Activated CD8-positive, alpha-beta memory T cell treated with anti-CD3 and anti-CD28 coated beads, Interleukin-2, amount 10 ng/mL, durations not matched to agents 7 days and 5 days (primary cell): ENCODE measurements at regions not wholly inside any gene's neighbourhood (a gene's known extent, or its start where the extent isn't known, plus 50 kb on each side); places are given as distances from the start of the nearest gene placed in this dataset.
A peak's percentile ranks its signal among the peaks of the same experiment; 100 is the strongest.

ENCODE experiments used
- ATAC-seq: fragments of 150-1000 bp; cut with Tn5 transposase; one replicate; pipeline ENCODE4 v1.10.0; 2021; ENCODE audit warnings: moderate library complexity
- CTCF ChIA-PET: fragments of 350-600 bp; sonication (Branson Sonifier 250); formaldehyde crosslinking; loops from one replicate; lab custom pipeline; 2021; ENCODE audit warnings: antibody characterized with exemption; lab: Charles Lee
- DNase-seq: peaks from one replicate; pipeline ENCODE4 v3.0.0-alpha.2; 2020
- H3K27ac Mint-ChIP-seq: one replicate; pipeline ENCODE4 v1.8.0; 2021; ENCODE audit warnings: mild to moderate bottlenecking, mixed read lengths
- H3K27me3 Mint-ChIP-seq: one replicate; pipeline ENCODE4 v1.8.0; 2021; ENCODE audit warnings: mixed read lengths
- H3K36me3 Mint-ChIP-seq: one replicate; pipeline ENCODE4 v1.8.0; 2021; ENCODE audit warnings: mild to moderate bottlenecking, mixed read lengths
- H3K4me1 Mint-ChIP-seq: one replicate; pipeline ENCODE4 v1.8.0; 2021; ENCODE audit warnings: mixed read lengths
- H3K4me3 Mint-ChIP-seq: one replicate; pipeline ENCODE4 v1.8.0; 2021; ENCODE audit warnings: mild to moderate bottlenecking, moderate library complexity, mixed read lengths
- H3K9me3 Mint-ChIP-seq: one replicate; pipeline ENCODE4 v1.8.0; 2022; ENCODE audit warnings: low read depth, mixed read lengths

- CTCF ChIA-PET: interaction anchor here (1.0 kb wide), 1 partner anchor 62 kb away, joined by 3 read pairs; no protein-coding TSS in a partner anchor
- H3K9me3 Mint-ChIP-seq: no peaks in the 10 kb centered on the region
Measured at GRCh38 chr13:24087605-24088225, 72.8 kb upstream of the SPATA13 start.

GRCh38 chr13:24090049-24090448 lies 70.5 kb upstream of the SPATA13 start:
- H3K4me1 Mint-ChIP-seq: no peaks in the 10 kb centered on the region
- H3K4me3 Mint-ChIP-seq: no peak overlapping the region
- ATAC-seq (no peak), DNase-seq (no peak)
- CTCF ChIA-PET: no interaction called here
- H3K27me3 Mint-ChIP-seq: peaks cover 18% of the 10 kb centered on the region
- no peaks in the 10 kb centered on the region for H3K36me3 Mint-ChIP-seq
- H3K9me3 Mint-ChIP-seq: no peaks in the 10 kb centered on the region
- H3K27ac Mint-ChIP-seq: no peak overlapping the region

More at GRCh38 chr13:24087605-24088225, 72.8 kb upstream of the SPATA13 start:
- no peak overlapping the region for H3K4me3 Mint-ChIP-seq
- H3K27ac Mint-ChIP-seq: no peak overlapping the region
- DNase-seq (no peak), ATAC-seq (no peak)
- H3K4me1 Mint-ChIP-seq: no peaks in the 10 kb centered on the region
- peaks cover 29% of the 10 kb centered on the region for H3K27me3 Mint-ChIP-seq
- H3K36me3 Mint-ChIP-seq: no peaks in the 10 kb centered on the region

- CTCF ChIA-PET: no interaction called here
- ATAC-seq: no peak
- H3K27ac Mint-ChIP-seq: no peak overlapping the region
- H3K9me3 Mint-ChIP-seq: no peaks in the 10 kb centered on the region
- H3K36me3 Mint-ChIP-seq: no peaks in the 10 kb centered on the region
- no peak overlapping the region for H3K4me3 Mint-ChIP-seq
- DNase-seq: no peak
- H3K27me3 Mint-ChIP-seq: peaks cover 13% of the 10 kb centered on the region
- peaks cover 2% of the 10 kb centered on the region for H3K4me1 Mint-ChIP-seq
Measured at GRCh38 chr13:24091080-24091479, 69.4 kb upstream of the SPATA13 start.

GRCh38 chr13:24092108-24092507 lies 68.4 kb upstream of the SPATA13 start:
- no peak overlapping the region for H3K27ac Mint-ChIP-seq
- ATAC-seq: no peak
- peaks cover 6% of the 10 kb centered on the region for H3K27me3 Mint-ChIP-seq
- H3K4me1 Mint-ChIP-seq: peaks cover 9% of the 10 kb centered on the region
- H3K9me3 Mint-ChIP-seq: no peaks in the 10 kb centered on the region
- H3K4me3 Mint-ChIP-seq: no peak overlapping the region
- CTCF ChIA-PET: no interaction called here
- no peak for DNase-seq
- no peaks in the 10 kb centered on the region for H3K36me3 Mint-ChIP-seq

GRCh38 chr13:24093047-24093446 lies 67.5 kb upstream of the SPATA13 start:
- Mint-ChIP-seq H3K27ac (no peak overlapping the region), H3K9me3 (no peaks in the 10 kb centered on the region), H3K4me1 (peaks cover 19% of the 10 kb centered on the region), H3K27me3 (peaks cover 3% of the 10 kb centered on the region), H3K36me3 (no peaks in the 10 kb centered on the region), H3K4me3 (no peak overlapping the region)
- no peak for ATAC-seq
- no peak for DNase-seq
- CTCF ChIA-PET: no interaction called here

GRCh38 chr13:24096659-24097058 lies 63.9 kb upstream of the SPATA13 start:
- Mint-ChIP-seq H3K9me3 (no peaks in the 10 kb centered on the region), H3K27ac (peak overlapping the region; percentile 82), H3K27me3 (peaks cover 20% of the 10 kb centered on the region), H3K4me1 (peaks cover 22% of the 10 kb centered on the region), H3K36me3 (no peaks in the 10 kb centered on the region), H3K4me3 (no peak overlapping the region)
- no peak for DNase-seq
- CTCF ChIA-PET: interaction anchor here (1.0 to 2.7 kb wide), 7 partner anchors 11 to 123 kb away, joined by 3 to 11 read pairs (median 4); partner anchors contain the start of gene SPATA13
- ATAC-seq: peak; percentile 10

- Mint-ChIP-seq H3K9me3 (no peaks in the 10 kb centered on the region), H3K4me3 (peak overlapping the region; percentile 17), H3K27me3 (peaks cover 24% of the 10 kb centered on the region), H3K27ac (peak overlapping the region; percentile 82), H3K4me1 (peaks cover 22% of the 10 kb centered on the region), H3K36me3 (no peaks in the 10 kb centered on the region)
- ATAC-seq (peak; percentile 78), DNase-seq (peak; percentile 65)
- CTCF ChIA-PET: interaction anchor here (1.0 to 2.7 kb wide), 8 partner anchors 10 to 122 kb away, joined by 3 to 11 read pairs (median 4); partner anchors contain the start of gene SPATA13
Measured at GRCh38 chr13:24097064-24097463, 63.5 kb upstream of the SPATA13 start.

GRCh38 chr13:24097667-24098066 lies 62.9 kb upstream of the SPATA13 start:
- CTCF ChIA-PET: interaction anchor here (1.0 to 2.7 kb wide), 6 partner anchors 10 to 122 kb away, joined by 3 to 11 read pairs (median 5); partner anchors contain the start of gene SPATA13
- H3K4me1 Mint-ChIP-seq: peaks cover 22% of the 10 kb centered on the region
- H3K27ac Mint-ChIP-seq: peak overlapping the region; percentile 82
- H3K27me3 Mint-ChIP-seq: peaks cover 27% of the 10 kb centered on the region
- H3K9me3 Mint-ChIP-seq: no peaks in the 10 kb centered on the region
- ATAC-seq (peak; percentile 69), DNase-seq (peak; percentile 53)
- H3K36me3 Mint-ChIP-seq: no peaks in the 10 kb centered on the region
- H3K4me3 Mint-ChIP-seq: peak overlapping the region; percentile 17

- CTCF ChIA-PET: interaction anchor here (2.7 kb wide), 1 partner anchor 120 kb away, joined by 11 read pairs; no protein-coding TSS in a partner anchor
- H3K4me1 Mint-ChIP-seq: peaks cover 22% of the 10 kb centered on the region
- ATAC-seq (no peak), DNase-seq (no peak)
- H3K27ac Mint-ChIP-seq: no peak overlapping the region
- no peak overlapping the region for H3K4me3 Mint-ChIP-seq
- no peaks in the 10 kb centered on the region for H3K9me3 Mint-ChIP-seq
- no peaks in the 10 kb centered on the region for H3K36me3 Mint-ChIP-seq
- peaks cover 32% of the 10 kb centered on the region for H3K27me3 Mint-ChIP-seq
Measured at GRCh38 chr13:24099490-24099889, 61.0 kb upstream of the SPATA13 start.

GRCh38 chr13:24100188-24100587 lies 60.3 kb upstream of the SPATA13 start:
- no peak overlapping the region for H3K4me3 Mint-ChIP-seq
- peaks cover 36% of the 10 kb centered on the region for H3K27me3 Mint-ChIP-seq
- peaks cover 22% of the 10 kb centered on the region for H3K4me1 Mint-ChIP-seq
- CTCF ChIA-PET: no interaction called here
- no peaks in the 10 kb centered on the region for H3K36me3 Mint-ChIP-seq
- ATAC-seq (no peak), DNase-seq (no peak)
- no peaks in the 10 kb centered on the region for H3K9me3 Mint-ChIP-seq
- H3K27ac Mint-ChIP-seq: no peak overlapping the region

GRCh38 chr13:24103782-24104372 lies 56.6 kb upstream of the SPATA13 start:
- Mint-ChIP-seq H3K27ac (no peak overlapping the region), H3K36me3 (no peaks in the 10 kb centered on the region), H3K9me3 (no peaks in the 10 kb centered on the region), H3K4me1 (no peaks in the 10 kb centered on the region), H3K27me3 (peaks cover 36% of the 10 kb centered on the region), H3K4me3 (no peak overlapping the region)
- CTCF ChIA-PET: interaction anchor here (0.8 to 1.4 kb wide), 2 partner anchors 10 to 51 kb away, joined by 3 to 4 read pairs; no protein-coding TSS in a partner anchor
- no peak for ATAC-seq
- no peak for DNase-seq

GRCh38 chr13:24104723-24105122 lies 55.8 kb upstream of the SPATA13 start:
- DNase-seq: no peak
- H3K4me1 Mint-ChIP-seq: no peaks in the 10 kb centered on the region
- CTCF ChIA-PET: interaction anchor here (1.4 kb wide), 1 partner anchor 9 kb away, joined by 4 read pairs; no protein-coding TSS in a partner anchor

GRCh38 chr13:24106429-24106828 lies 54.1 kb upstream of the SPATA13 start:
- CTCF ChIA-PET: interaction anchor here (1.4 to 1.6 kb wide), 2 partner anchors 10 to 87 kb away, joined by 4 read pairs; no protein-coding TSS in a partner anchor
- Mint-ChIP-seq H3K27ac (no peak overlapping the region), H3K27me3 (peaks cover 32% of the 10 kb centered on the region), H3K36me3 (no peaks in the 10 kb centered on the region), H3K4me1 (no peaks in the 10 kb centered on the region), H3K4me3 (no peak overlapping the region), H3K9me3 (no peaks in the 10 kb centered on the region)
- DNase-seq (no peak), ATAC-seq (no peak)

More at GRCh38 chr13:24104723-24105122, 55.8 kb upstream of the SPATA13 start:
- Mint-ChIP-seq H3K27me3 (peaks cover 34% of the 10 kb centered on the region), H3K4me3 (no peak overlapping the region), H3K9me3 (no peaks in the 10 kb centered on the region), H3K27ac (no peak overlapping the region), H3K36me3 (no peaks in the 10 kb centered on the region)
- ATAC-seq: no peak
